ENCODE measurements at regions not wholly inside any gene's neighbourhood (a gene's known extent, or its start where the extent isn't known, plus 50 kb on each side); places are given as distances from the start of the nearest gene placed in this dataset.
"Not testable (repeated sequence)": the region's sequence is repeated elsewhere in the genome, so short reads cannot be mapped to it uniquely, and the experiment has no call there.

DNA sequence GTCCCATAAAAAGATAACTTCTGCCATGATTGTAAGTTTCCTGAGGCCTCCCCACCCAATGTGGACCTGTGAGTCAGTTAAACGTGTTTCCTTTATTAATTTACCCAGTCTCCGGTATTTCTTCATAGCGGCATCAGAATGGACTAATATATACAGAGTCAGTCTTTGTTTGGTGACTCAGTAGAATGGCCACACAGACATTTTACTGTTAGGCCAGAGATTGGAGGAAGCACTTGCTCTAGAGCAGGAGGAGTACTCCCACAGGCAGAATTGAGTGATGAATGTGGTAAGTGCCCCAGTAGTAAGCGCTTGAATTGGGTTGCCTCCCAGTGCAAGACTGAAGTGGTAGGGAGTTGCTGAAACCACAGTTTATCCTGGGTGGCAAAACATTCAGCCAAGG is 149.5 kb upstream of the SMIM30 start:
- DNase-seq (ENCODE audit: low read depth), result no peak
- H3K4me3 ChIP-seq (ENCODE audit: low read depth, low read length), result no peak overlapping the region
- TF ChIP-seq CTCF (conservative IDR thresholded peaks at IDR 0.05; ENCODE audit: low read depth, low read length), result no peak

DNA sequence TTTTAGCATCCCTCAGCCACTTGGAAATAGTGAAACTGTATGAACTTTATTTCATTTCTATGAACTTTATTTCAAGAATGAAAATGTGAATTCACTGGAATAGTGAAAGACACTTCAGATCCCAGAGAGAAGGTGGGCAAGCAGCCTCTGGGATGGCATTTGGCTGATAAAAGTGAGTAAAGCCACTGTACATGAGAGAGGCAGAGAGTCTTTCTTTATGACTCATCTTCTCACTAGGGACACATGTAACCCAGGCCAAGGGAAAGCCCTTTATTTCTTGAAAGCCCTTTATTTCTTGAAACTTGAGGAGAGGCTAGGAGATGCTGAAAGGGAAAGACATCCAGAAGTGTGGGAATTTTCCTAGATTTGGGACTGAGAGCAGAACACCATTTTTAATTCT is 148.9 kb upstream of the SMIM30 start:
- DNase-seq (ENCODE audit: low read depth), result no peak
- no peak for TF ChIP-seq CTCF (conservative IDR thresholded peaks at IDR 0.05; ENCODE audit: low read depth, low read length)
- no peak overlapping the region for H3K4me3 ChIP-seq (ENCODE audit: low read depth, low read length)

DNA sequence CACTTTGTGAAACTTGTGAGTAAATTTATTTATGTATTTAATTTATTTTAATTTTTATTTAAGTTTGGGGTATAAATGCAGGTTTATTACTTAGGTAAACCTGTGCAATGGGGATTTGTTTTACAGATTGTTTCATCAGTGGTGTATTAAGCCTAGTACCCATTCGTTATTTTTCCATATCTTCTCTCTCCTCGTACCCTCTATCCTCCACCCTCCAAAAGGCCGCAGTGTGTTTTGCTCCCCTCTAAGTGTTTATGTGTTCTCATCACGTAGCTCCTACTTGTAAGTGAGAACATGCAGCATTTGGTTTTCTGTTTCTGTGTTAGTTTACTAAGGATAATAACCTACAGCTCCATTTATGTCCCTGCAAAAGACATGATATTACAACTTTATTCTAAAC is 145.4 kb upstream of the SMIM30 start:
- no peak for TF ChIP-seq CTCF (conservative IDR thresholded peaks at IDR 0.05; ENCODE audit: low read depth, low read length)
- no peak for DNase-seq (ENCODE audit: low read depth)
- no peak overlapping the region for H3K4me3 ChIP-seq (ENCODE audit: low read depth, low read length)

GRCh38 chr7:113263215-113263742 is 144.9 kb upstream of the SMIM30 start:
- not testable (repeated sequence) for H3K4me3 ChIP-seq (ENCODE audit: low read depth, low read length); DNase-seq (ENCODE audit: low read depth)

DNA sequence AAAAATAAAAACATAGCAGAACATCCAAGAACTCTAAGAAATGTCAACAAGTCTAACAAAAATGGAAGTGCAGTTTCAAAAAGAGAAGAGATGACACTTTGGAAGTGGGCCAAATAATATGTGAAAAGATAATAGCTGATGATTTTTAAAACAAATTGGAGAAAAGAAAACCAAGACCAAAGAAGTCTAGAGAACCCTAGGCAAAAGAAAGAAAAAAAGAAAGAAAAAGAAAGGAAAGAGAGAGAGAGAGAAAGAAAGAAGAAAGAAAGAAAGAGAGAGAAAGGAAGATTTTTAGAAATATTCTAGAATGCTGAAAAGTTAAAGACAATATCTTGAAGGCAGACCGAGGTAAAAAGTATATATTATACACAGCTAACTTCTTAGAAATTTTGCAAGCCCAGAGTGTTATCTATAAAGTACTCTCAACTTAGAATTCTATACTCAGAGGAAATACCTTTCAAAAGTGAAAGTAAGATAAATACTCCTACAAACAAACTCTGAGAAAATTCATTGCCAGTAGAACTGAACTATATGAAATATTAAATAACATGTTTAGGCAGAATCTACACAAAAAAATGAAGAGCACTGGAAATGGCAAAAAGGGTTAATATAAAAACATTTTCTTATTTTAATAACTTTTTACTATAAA is 138.7 kb upstream of the SMIM30 start:
- DNase-seq (ENCODE audit: low read depth), result peak; percentile 23
- TF ChIP-seq CTCF (conservative IDR thresholded peaks at IDR 0.05; ENCODE audit: low read depth, low read length), result no peak
- H3K4me3 ChIP-seq (ENCODE audit: low read depth, low read length), result no peak overlapping the region

GRCh38 chr7:113247198-113247597 is 128.8 kb upstream of the SMIM30 start:
- TF ChIP-seq CTCF (conservative IDR thresholded peaks at IDR 0.05; ENCODE audit: low read depth, low read length), result no peak
- H3K4me3 ChIP-seq (ENCODE audit: low read depth, low read length), result no peak overlapping the region
- DNase-seq (ENCODE audit: low read depth), result peak; percentile 13

GRCh38 chr7:113246738-113247137 is 128.4 kb upstream of the SMIM30 start:
- DNase-seq (ENCODE audit: low read depth), result no peak
- no peak overlapping the region for H3K4me3 ChIP-seq (ENCODE audit: low read depth, low read length)
- no peak for TF ChIP-seq CTCF (conservative IDR thresholded peaks at IDR 0.05; ENCODE audit: low read depth, low read length)

All from choroid plexus epithelial cell (primary cell).